Glutamatergic neuron (in vitro differentiated cells): ENCODE measurements at regions not wholly inside any gene's neighbourhood (a gene's known extent, or its start where the extent isn't known, plus 50 kb on each side); places are given as distances from the start of the nearest gene placed in this dataset.

Experiments
- DNase-seq: peaks from one replicate; pipeline ENCODE4 v3.0.0; 2022
- H3K27ac Mint-ChIP-seq: one replicate; pipeline ENCODE4 v1.8.0; 2020; ENCODE audit warnings: mild to moderate bottlenecking, mixed read lengths, inconsistent platforms; ENCODE audit not compliant: unreplicated experiment
- H3K27me3 Mint-ChIP-seq: one replicate; pipeline ENCODE4 v1.8.0; 2020; ENCODE audit warnings: mild to moderate bottlenecking, moderate library complexity, mixed read lengths, inconsistent platforms; ENCODE audit not compliant: unreplicated experiment
- H3K36me3 Mint-ChIP-seq: one replicate; pipeline ENCODE4 v1.8.0; 2020; ENCODE audit warnings: mild to moderate bottlenecking, mixed read lengths, inconsistent platforms; ENCODE audit not compliant: unreplicated experiment
- H3K4me1 Mint-ChIP-seq: one replicate; pipeline ENCODE4 v1.8.0; 2020; ENCODE audit warnings: mild to moderate bottlenecking, low read depth, mixed read lengths, inconsistent platforms; ENCODE audit not compliant: unreplicated experiment
- H3K4me3 Mint-ChIP-seq: one replicate; pipeline ENCODE4 v1.8.0; 2020; ENCODE audit warnings: mild to moderate bottlenecking, mixed read lengths, inconsistent platforms; ENCODE audit not compliant: unreplicated experiment
- H3K9me3 Mint-ChIP-seq: one replicate; pipeline ENCODE4 v1.8.0; 2020; ENCODE audit warnings: mild to moderate bottlenecking, moderate library complexity, mixed read lengths, inconsistent platforms; ENCODE audit not compliant: unreplicated experiment
- CTCF ChIP-seq: fragments of 200-600 bp; sonication (generic); IDR thresholded peaks from one replicate; pipeline ENCODE4 v1.5.0; 2021; ENCODE audit not compliant: partially characterized antibody, unreplicated experiment

GRCh38 chr10:80968903-80969302, 431.2 kb downstream of the SH2D4B start:
- H3K36me3 Mint-ChIP-seq, result no peaks in the 10 kb centered on the region
- H3K9me3 Mint-ChIP-seq, result no peaks in the 10 kb centered on the region
- no peak overlapping the region for H3K27ac Mint-ChIP-seq
- no peak for DNase-seq
- H3K4me1 Mint-ChIP-seq, result no peaks in the 10 kb centered on the region
- no peaks in the 10 kb centered on the region for H3K27me3 Mint-ChIP-seq
- no peak for TF ChIP-seq CTCF
- H3K4me3 Mint-ChIP-seq, result no peak overlapping the region

DNA sequence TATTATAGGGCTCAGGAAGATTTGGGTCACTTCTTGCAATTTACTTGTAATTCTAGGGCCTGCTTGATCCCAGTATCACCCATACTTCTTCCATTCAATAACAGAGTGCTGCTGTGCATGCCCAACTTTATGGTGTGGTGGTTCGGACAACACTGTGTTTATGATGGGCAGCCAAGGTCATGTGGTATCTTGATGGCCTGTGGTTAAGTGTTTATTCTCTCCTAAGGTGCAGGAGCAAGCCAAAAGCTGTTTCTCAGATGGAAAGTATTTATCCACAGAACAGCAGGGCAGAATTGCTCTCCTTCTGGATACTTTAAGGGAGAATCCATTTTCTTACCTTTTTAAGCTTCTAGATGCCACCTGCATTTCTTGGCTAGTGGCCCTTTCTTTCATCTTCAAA, 433.8 kb downstream of the SH2D4B start:
- Mint-ChIP-seq H3K36me3 (no peaks in the 10 kb centered on the region), H3K4me3 (no peak overlapping the region), H3K4me1 (no peaks in the 10 kb centered on the region), H3K27ac (no peak overlapping the region), H3K27me3 (no peaks in the 10 kb centered on the region), H3K9me3 (no peaks in the 10 kb centered on the region)
- TF ChIP-seq CTCF, result no peak
- no peak for DNase-seq

DNA sequence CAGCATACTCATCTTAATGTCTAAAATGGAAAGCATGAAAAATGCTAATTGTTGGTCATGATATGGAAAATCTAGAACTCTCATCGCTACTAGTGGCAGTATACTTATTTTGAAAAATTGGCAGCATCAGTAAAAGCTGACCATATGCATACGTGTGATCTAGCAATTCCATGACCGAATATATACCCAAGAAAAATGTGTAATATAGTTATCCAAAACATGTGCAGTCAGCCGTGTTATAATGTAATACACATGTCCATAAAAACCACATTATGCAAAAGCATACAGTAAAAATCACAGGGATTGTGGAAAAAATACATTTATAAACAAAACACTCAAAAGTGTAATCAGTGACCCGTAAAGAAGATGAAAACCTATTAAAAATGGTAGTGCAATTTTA, 439.0 kb downstream of the SH2D4B start:
- Mint-ChIP-seq H3K9me3 (no peaks in the 10 kb centered on the region), H3K4me1 (no peaks in the 10 kb centered on the region), H3K27me3 (no peaks in the 10 kb centered on the region), H3K36me3 (no peaks in the 10 kb centered on the region), H3K27ac (no peak overlapping the region), H3K4me3 (no peak overlapping the region)
- TF ChIP-seq CTCF, result no peak
- no peak for DNase-seq

GRCh38 chr10:80985102-80985501, 447.4 kb downstream of the SH2D4B start:
- Mint-ChIP-seq H3K9me3 (no peaks in the 10 kb centered on the region), H3K27ac (no peak overlapping the region), H3K36me3 (no peaks in the 10 kb centered on the region), H3K4me1 (no peaks in the 10 kb centered on the region), H3K27me3 (no peaks in the 10 kb centered on the region), H3K4me3 (no peak overlapping the region)
- TF ChIP-seq CTCF, result no peak
- no peak for DNase-seq

DNA sequence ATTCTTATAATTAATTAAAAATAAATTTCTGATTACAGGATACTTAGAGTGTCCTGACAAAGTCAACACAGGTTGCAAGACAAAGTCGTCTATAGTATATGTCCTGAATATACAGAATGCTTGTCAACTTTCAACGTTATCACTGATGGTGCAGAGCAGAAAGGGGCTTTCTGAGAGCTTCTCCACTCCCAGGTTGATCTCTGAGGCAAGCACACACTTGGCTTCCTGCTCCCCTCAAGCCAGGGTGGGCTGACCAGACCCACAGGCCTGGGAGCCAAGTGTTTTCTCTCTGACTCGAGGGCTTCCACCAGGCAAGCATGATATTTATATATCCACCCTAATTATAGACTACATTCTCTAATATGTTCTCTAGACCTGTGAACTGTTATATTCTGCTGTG, 448.9 kb downstream of the SH2D4B start:
- Mint-ChIP-seq H3K27me3 (no peaks in the 10 kb centered on the region), H3K27ac (no peak overlapping the region), H3K9me3 (no peaks in the 10 kb centered on the region), H3K36me3 (no peaks in the 10 kb centered on the region), H3K4me3 (no peak overlapping the region), H3K4me1 (no peaks in the 10 kb centered on the region)
- no peak for DNase-seq
- TF ChIP-seq CTCF, result no peak
